Stimulated activated effector memory CD8-positive, alpha-beta T cell treated with anti-CD3 and anti-CD28 coated beads, Interleukin-12 subunit alpha, Interleukin-12 subunit beta, amount 100 ng/mL, for 72 hours (primary cell): ENCODE measurements at regions not wholly inside any gene's neighbourhood (a gene's known extent, or its start where the extent isn't known, plus 50 kb on each side); places are given as distances from the start of the nearest gene placed in this dataset.

Experiments used
- ATAC-seq: fragments of 150-1000 bp; cut with Tn5 transposase; 2 replicates; pipeline ENCODE4 v1.10.0; 2021
- DNase-seq, 2 donors: peaks; one replicate each; pipeline ENCODE4 v3.0.0; 2021 to 2022; ENCODE audit warnings: low spot score in 2 of 2
- H3K27ac Mint-ChIP-seq: one replicate; pipeline ENCODE4 v1.8.0; 2022; ENCODE audit warnings: mild to moderate bottlenecking, mixed read lengths
- H3K36me3 Mint-ChIP-seq: one replicate; pipeline ENCODE4 v1.8.0; 2022; ENCODE audit warnings: mild to moderate bottlenecking, mixed read lengths
- H3K4me1 Mint-ChIP-seq: one replicate; pipeline ENCODE4 v1.8.0; 2022; ENCODE audit warnings: mixed read lengths
- H3K4me3 Mint-ChIP-seq: one replicate; pipeline ENCODE4 v1.8.0; 2022; ENCODE audit warnings: mild to moderate bottlenecking, mixed read lengths
- H3K9me3 Mint-ChIP-seq: one replicate; pipeline ENCODE4 v1.8.0; 2022; ENCODE audit warnings: mixed read lengths

DNA sequence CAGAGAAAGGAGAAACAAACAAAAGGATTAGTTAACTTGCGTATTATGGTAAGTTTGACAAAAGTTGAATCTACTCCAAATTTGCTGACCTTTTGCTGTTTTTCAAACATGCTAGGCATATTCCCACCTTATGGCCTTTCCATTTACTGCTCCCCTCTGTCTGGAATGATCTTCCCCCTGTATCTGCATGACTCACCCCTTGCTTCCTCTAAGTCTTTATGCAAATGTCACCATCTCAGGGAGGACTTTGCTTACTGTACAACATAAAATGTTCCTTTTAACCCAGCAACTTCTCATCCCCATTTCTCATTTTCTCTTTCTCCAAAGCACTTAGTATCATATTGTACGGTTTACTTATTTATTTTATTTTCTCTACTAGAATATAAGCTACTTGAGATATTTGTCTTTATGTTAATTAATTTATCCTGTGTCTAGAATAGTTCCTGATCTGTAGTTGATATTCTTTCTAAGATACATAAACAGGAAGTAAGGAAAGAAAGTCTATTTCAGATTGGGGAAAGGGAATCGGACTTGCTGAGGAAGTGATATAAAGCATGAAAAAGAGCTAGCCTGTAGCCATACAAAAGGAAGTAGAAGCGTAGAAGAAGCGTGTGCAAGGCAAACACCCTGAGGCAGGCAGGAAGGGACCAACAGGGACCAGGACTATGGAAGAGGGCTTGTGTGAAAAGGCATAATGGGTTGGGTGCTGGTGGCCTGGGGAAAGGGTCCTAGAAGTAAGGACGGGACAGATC, 144.9 kb upstream of the ERBB4 start:
- ATAC-seq (no peak), DNase-seq (no peak)
- Mint-ChIP-seq H3K4me3 (no peak overlapping the region), H3K4me1 (no peaks in the 10 kb centered on the region), H3K27ac (no peak overlapping the region), H3K9me3 (no peaks in the 10 kb centered on the region), H3K36me3 (no peaks in the 10 kb centered on the region)

DNA sequence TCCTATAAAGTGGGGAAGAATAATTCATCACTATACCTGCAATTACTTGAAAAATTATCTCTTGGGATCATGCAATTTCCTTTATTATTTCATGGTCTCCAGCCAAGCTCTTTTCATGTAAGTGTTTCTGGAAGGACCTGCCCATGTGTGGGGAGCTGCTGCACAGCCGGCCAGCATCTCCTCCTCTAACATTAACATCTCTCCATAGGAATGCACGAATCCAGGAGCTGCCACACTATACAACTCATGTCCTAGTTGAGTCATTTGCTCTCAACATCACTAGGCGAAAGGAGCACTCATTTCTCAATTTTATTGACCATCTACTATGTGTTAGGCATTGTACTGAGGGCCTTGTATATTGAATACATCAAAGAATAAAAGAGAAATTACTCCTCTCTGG, 144.3 kb upstream of the ERBB4 start:
- H3K36me3 Mint-ChIP-seq = no peaks in the 10 kb centered on the region
- ATAC-seq (no peak), DNase-seq (no peak)

GRCh38 chr2:212677466-212677865, 138.9 kb upstream of the ERBB4 start:
- DNase-seq = no peak
- no peak for ATAC-seq
- no peaks in the 10 kb centered on the region for H3K4me1 Mint-ChIP-seq
- H3K4me3 Mint-ChIP-seq = no peak overlapping the region
- no peak overlapping the region for H3K27ac Mint-ChIP-seq
- no peaks in the 10 kb centered on the region for H3K36me3 Mint-ChIP-seq
- H3K9me3 Mint-ChIP-seq = no peaks in the 10 kb centered on the region

More for the DNA sequence above, 144.3 kb upstream of the ERBB4 start:
- Mint-ChIP-seq H3K4me3 (no peak overlapping the region), H3K4me1 (no peaks in the 10 kb centered on the region), H3K9me3 (no peaks in the 10 kb centered on the region), H3K27ac (no peak overlapping the region)

GRCh38 chr2:212672186-212672585, 133.6 kb upstream of the ERBB4 start:
- Mint-ChIP-seq H3K4me3 (no peak overlapping the region), H3K36me3 (no peaks in the 10 kb centered on the region), H3K9me3 (no peaks in the 10 kb centered on the region), H3K4me1 (no peaks in the 10 kb centered on the region), H3K27ac (no peak overlapping the region)
- DNase-seq = no peak
- ATAC-seq = no peak

- Mint-ChIP-seq H3K27ac (no peak overlapping the region), H3K9me3 (no peaks in the 10 kb centered on the region), H3K4me1 (no peaks in the 10 kb centered on the region), H3K4me3 (no peak overlapping the region), H3K36me3 (no peaks in the 10 kb centered on the region)
- DNase-seq = no peak
- peak; percentile 21 for ATAC-seq
Observed at GRCh38 chr2:212669761-212670160, 131.2 kb upstream of the ERBB4 start.

GRCh38 chr2:212667751-212668316, 129.2 kb upstream of the ERBB4 start:
- Mint-ChIP-seq H3K36me3 (no peaks in the 10 kb centered on the region), H3K4me1 (no peaks in the 10 kb centered on the region), H3K4me3 (no peak overlapping the region), H3K27ac (no peak overlapping the region), H3K9me3 (no peaks in the 10 kb centered on the region)
- ATAC-seq (no peak), DNase-seq (no peak)

- no peak for ATAC-seq
- no peak overlapping the region for H3K4me3 Mint-ChIP-seq
Observed at GRCh38 chr2:212665948-212666347, 127.3 kb upstream of the ERBB4 start.

DNA sequence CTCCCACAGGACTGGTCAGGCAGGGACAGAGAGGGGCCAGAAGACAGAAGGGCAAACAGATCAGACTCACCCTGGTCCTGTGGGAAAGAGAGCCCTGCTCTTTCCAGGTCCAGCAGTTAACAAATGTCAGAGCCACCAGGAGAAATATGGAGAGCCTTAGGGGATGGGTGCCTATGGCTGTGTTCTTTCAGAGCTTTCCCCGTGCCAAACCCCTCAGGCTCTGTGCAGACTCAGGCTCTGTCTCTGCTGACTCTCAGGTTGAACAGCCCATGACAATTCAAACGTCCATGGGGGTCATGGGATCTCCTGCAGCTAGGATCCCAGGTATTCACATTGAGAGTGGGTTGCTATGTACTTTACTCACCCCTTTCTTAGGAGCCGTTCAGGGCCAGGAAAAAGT, 120.8 kb upstream of the ERBB4 start:
- H3K4me1 Mint-ChIP-seq = no peaks in the 10 kb centered on the region
- H3K27ac Mint-ChIP-seq = no peak overlapping the region
- peaks cover 5% of the 10 kb centered on the region for H3K9me3 Mint-ChIP-seq
- no peaks in the 10 kb centered on the region for H3K36me3 Mint-ChIP-seq
- ATAC-seq (no peak), DNase-seq (no peak)
- H3K4me3 Mint-ChIP-seq = no peak overlapping the region

More at GRCh38 chr2:212665948-212666347, 127.3 kb upstream of the ERBB4 start:
- Mint-ChIP-seq H3K36me3 (no peaks in the 10 kb centered on the region), H3K27ac (no peak overlapping the region), H3K4me1 (no peaks in the 10 kb centered on the region), H3K9me3 (no peaks in the 10 kb centered on the region)
- DNase-seq = no peak

DNA sequence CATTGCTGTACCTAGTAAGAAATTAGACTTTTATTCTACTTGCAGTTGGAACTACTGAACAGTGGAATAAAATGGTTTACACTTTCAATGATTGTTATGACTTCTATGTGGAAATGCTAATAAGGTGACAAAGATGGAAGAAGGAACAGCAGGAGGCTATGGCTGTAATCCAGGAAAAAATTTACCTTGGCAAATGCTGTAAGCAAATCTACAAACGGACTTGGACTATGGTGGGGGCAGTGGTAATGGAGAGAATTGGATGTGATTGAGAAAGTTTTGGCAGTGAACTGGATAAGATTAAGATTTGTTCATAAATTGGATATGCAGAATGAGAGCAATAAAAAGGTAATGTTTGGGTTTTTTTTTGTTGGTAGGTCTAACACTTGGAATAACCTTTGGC, 111.0 kb upstream of the ERBB4 start:
- no peaks in the 10 kb centered on the region for H3K4me1 Mint-ChIP-seq
- no peaks in the 10 kb centered on the region for H3K36me3 Mint-ChIP-seq
- no peak overlapping the region for H3K4me3 Mint-ChIP-seq
- H3K27ac Mint-ChIP-seq = no peak overlapping the region
- DNase-seq (no peak), ATAC-seq (no peak)
- no peaks in the 10 kb centered on the region for H3K9me3 Mint-ChIP-seq

- Mint-ChIP-seq H3K9me3 (no peaks in the 10 kb centered on the region), H3K4me1 (no peaks in the 10 kb centered on the region), H3K36me3 (no peaks in the 10 kb centered on the region), H3K4me3 (no peak overlapping the region), H3K27ac (no peak overlapping the region)
- ATAC-seq (no peak), DNase-seq (no peak)
Observed at GRCh38 chr2:212646698-212647366, 108.2 kb upstream of the ERBB4 start.

- ATAC-seq (no peak), DNase-seq (no peak)
- H3K9me3 Mint-ChIP-seq = no peaks in the 10 kb centered on the region
- no peaks in the 10 kb centered on the region for H3K4me1 Mint-ChIP-seq
- H3K36me3 Mint-ChIP-seq = no peaks in the 10 kb centered on the region
- no peak overlapping the region for H3K27ac Mint-ChIP-seq
- no peak overlapping the region for H3K4me3 Mint-ChIP-seq
Observed at GRCh38 chr2:212644195-212644837, 105.7 kb upstream of the ERBB4 start.

DNA sequence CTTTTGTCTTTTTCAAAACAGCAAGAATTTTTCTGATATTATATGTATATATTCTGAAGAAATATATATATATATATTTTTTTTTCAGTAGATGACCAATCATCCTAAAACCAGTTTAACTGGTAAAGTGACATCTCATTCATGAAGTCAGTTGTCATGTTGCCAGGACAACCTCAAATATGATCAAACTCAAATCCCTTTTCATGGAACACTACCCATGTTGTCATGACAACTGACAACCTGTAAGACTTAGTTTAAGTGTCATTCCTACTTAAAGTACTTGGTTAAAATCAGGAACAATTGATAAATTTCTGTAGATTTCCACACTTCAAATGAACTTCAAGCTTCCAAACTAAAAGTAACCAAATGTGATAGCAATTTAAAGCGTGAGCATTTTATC, 101.8 kb upstream of the ERBB4 start:
- no peak overlapping the region for H3K4me3 Mint-ChIP-seq
- no peaks in the 10 kb centered on the region for H3K36me3 Mint-ChIP-seq
- no peak overlapping the region for H3K27ac Mint-ChIP-seq
- ATAC-seq (no peak), DNase-seq (no peak)
- no peaks in the 10 kb centered on the region for H3K4me1 Mint-ChIP-seq
- peaks cover 2% of the 10 kb centered on the region for H3K9me3 Mint-ChIP-seq

- Mint-ChIP-seq H3K9me3 (peaks cover 2% of the 10 kb centered on the region), H3K4me1 (no peaks in the 10 kb centered on the region), H3K27ac (no peak overlapping the region), H3K4me3 (no peak overlapping the region), H3K36me3 (no peaks in the 10 kb centered on the region)
- ATAC-seq = no peak
- no peak for DNase-seq
Observed at GRCh38 chr2:212638694-212639093, 100.1 kb upstream of the ERBB4 start.

- Mint-ChIP-seq H3K27ac (no peak overlapping the region), H3K9me3 (peaks cover 9% of the 10 kb centered on the region), H3K36me3 (no peaks in the 10 kb centered on the region), H3K4me1 (no peaks in the 10 kb centered on the region), H3K4me3 (no peak overlapping the region)
- no peak for DNase-seq
- ATAC-seq = no peak
Observed at GRCh38 chr2:212628586-212628985, 90.0 kb upstream of the ERBB4 start.

GRCh38 chr2:212626371-212626918, 87.8 kb upstream of the ERBB4 start:
- H3K9me3 Mint-ChIP-seq = peaks cover 9% of the 10 kb centered on the region
- no peak overlapping the region for H3K4me3 Mint-ChIP-seq
- H3K36me3 Mint-ChIP-seq = no peaks in the 10 kb centered on the region
- no peak overlapping the region for H3K27ac Mint-ChIP-seq
- DNase-seq (no peak), ATAC-seq (no peak)
- H3K4me1 Mint-ChIP-seq = no peaks in the 10 kb centered on the region
